Loucy (cell line): ENCODE measurements at regions not wholly inside any gene's neighbourhood (a gene's known extent, or its start where the extent isn't known, plus 50 kb on each side); places are given as distances from the start of the nearest gene placed in this dataset.
"Not testable (repeated sequence)": the region's sequence is repeated elsewhere in the genome, so short reads cannot be mapped to it uniquely, and the experiment has no call there.

ENCODE experiments used
- H2AFZ ChIP-seq: fragments of 200-600 bp; sonication (generic); 2 replicates; pipeline ENCODE4 v1.6.0; 2016; ENCODE audit warnings: antibody characterized with exemption, mild to moderate bottlenecking, low read length, moderate library complexity
- H3F3A ChIP-seq: fragments of 200-600 bp; 2 replicates; pipeline ENCODE4 v1.6.0; 2016; ENCODE audit warnings: antibody characterized with exemption, low read depth, mild to moderate bottlenecking
- H3K27me3 ChIP-seq: fragments of 200-600 bp; sonication (generic); 2 replicates; pipeline ENCODE4 v1.6.1; 2014; ENCODE audit warnings: low read length, mild to moderate bottlenecking; ENCODE audit not compliant: insufficient read depth, poor library complexity, severe bottlenecking
- H3K36me3 ChIP-seq: fragments of 200-600 bp; sonication (generic); 2 replicates; pipeline ENCODE4 v1.6.1; 2016; ENCODE audit warnings: low read length; ENCODE audit not compliant: insufficient read depth
- H3K4me1 ChIP-seq: fragments of 200-600 bp; sonication (generic); 2 replicates; pipeline ENCODE4 v1.5.1; 2014; ENCODE audit warnings: low read length, mild to moderate bottlenecking; ENCODE audit not compliant: insufficient read depth, poor library complexity, severe bottlenecking
- H3K4me2 ChIP-seq: fragments of 200-600 bp; sonication (generic); 2 replicates; pipeline ENCODE4 v1.6.0; 2014; ENCODE audit warnings: antibody characterized with exemption, low read length, low read depth, mild to moderate bottlenecking; ENCODE audit not compliant: poor library complexity, severe bottlenecking
- H3K4me3 ChIP-seq: fragments of 200-600 bp; sonication (generic); 2 replicates; pipeline ENCODE4 v1.5.1; 2014; ENCODE audit warnings: low read length, mild to moderate bottlenecking, mixed read lengths; ENCODE audit not compliant: poor library complexity, severe bottlenecking
- H3K79me2 ChIP-seq: fragments of 200-600 bp; sonication (generic); 2 replicates; pipeline ENCODE4 v1.6.1; 2014; ENCODE audit warnings: low read length; ENCODE audit not compliant: insufficient read depth
- H3K9ac ChIP-seq: fragments of 200-600 bp; sonication (generic); 2 replicates; pipeline ENCODE4 v1.6.0; 2014; ENCODE audit warnings: mild to moderate bottlenecking, low read depth, low read length, moderate library complexity; ENCODE audit not compliant: poor library complexity, severe bottlenecking
- H3K9me2 ChIP-seq: fragments of 200-600 bp; sonication (generic); replicated peaks from 2 replicates; pipeline ENCODE4 v1.6.1; 2016; ENCODE audit warnings: low read depth, low read length, mixed read lengths
- H3K9me3 ChIP-seq: fragments of 200-600 bp; sonication (generic); 2 replicates; pipeline ENCODE4 v1.6.1; 2014; ENCODE audit warnings: mild to moderate bottlenecking, antibody characterized with exemption, low read length, low read depth; ENCODE audit not compliant: insufficient read depth
- H4K20me1 ChIP-seq: fragments of 200-600 bp; sonication (generic); 2 replicates; pipeline ENCODE4 v1.6.0; 2014; ENCODE audit warnings: antibody characterized with exemption, low read length, mild to moderate bottlenecking; ENCODE audit not compliant: insufficient read depth, poor library complexity, severe bottlenecking
- CTCF ChIP-seq: fragments of 200-600 bp; sonication (generic); conservative IDR thresholded peaks from 2 replicates; pipeline ENCODE4 v1.5.1; 2014; ENCODE audit warnings: mild to moderate bottlenecking, antibody characterized with exemption, low read length
- EZH2phosphoT487 ChIP-seq: fragments of 200-600 bp; IDR thresholded peaks from 2 replicates; pipeline ENCODE4 v1.6.1; 2018; ENCODE audit warnings: antibody characterized with exemption, mild to moderate bottlenecking, moderate library complexity, borderline replicate concordance

- H4K20me1 ChIP-seq = no peaks in the 10 kb centered on the region
- H3F3A ChIP-seq = no peaks in the 10 kb centered on the region
- no peaks in the 10 kb centered on the region for H3K4me1 ChIP-seq
- H3K4me3 ChIP-seq = no peak overlapping the region
- no peaks in the 10 kb centered on the region for H3K79me2 ChIP-seq
- no peaks in the 10 kb centered on the region for H3K9me2 ChIP-seq
- H3K4me2 ChIP-seq = no peak overlapping the region
- no peaks in the 10 kb centered on the region for H3K27me3 ChIP-seq
- H3K9ac ChIP-seq = no peak overlapping the region
- H3K9me3 ChIP-seq = no peaks in the 10 kb centered on the region
- TF ChIP-seq EZH2phosphoT487 (no peak), CTCF (no peak)
- H2AFZ ChIP-seq = no peak overlapping the region
- H3K36me3 ChIP-seq = no peaks in the 10 kb centered on the region
Observed at GRCh38 chrX:554271-554670, 76.3 kb upstream of the SHOX start.

GRCh38 chrX:555725-556666 is 74.6 kb upstream of the SHOX start:
- no peaks in the 10 kb centered on the region for H3K79me2 ChIP-seq
- no peak overlapping the region for H3K4me2 ChIP-seq
- no peak overlapping the region for H3K4me3 ChIP-seq
- no peaks in the 10 kb centered on the region for H3K9me2 ChIP-seq
- no peaks in the 10 kb centered on the region for H3F3A ChIP-seq
- no peak overlapping the region for H3K9ac ChIP-seq
- no peaks in the 10 kb centered on the region for H3K9me3 ChIP-seq
- TF ChIP-seq CTCF = no peak
- TF ChIP-seq EZH2phosphoT487 = no peak
- no peaks in the 10 kb centered on the region for H4K20me1 ChIP-seq
- H2AFZ ChIP-seq = no peak overlapping the region
- no peaks in the 10 kb centered on the region for H3K4me1 ChIP-seq
- no peaks in the 10 kb centered on the region for H3K36me3 ChIP-seq
- no peaks in the 10 kb centered on the region for H3K27me3 ChIP-seq

GRCh38 chrX:557601-558000 is 73.0 kb upstream of the SHOX start:
- H3K36me3 ChIP-seq, H4K20me1 ChIP-seq, H3K9me2 ChIP-seq, H2AFZ ChIP-seq, H3K79me2 ChIP-seq, H3F3A ChIP-seq, H3K9ac ChIP-seq, H3K27me3 ChIP-seq, H3K4me2 ChIP-seq, H3K9me3 ChIP-seq, H3K4me3 ChIP-seq, H3K4me1 ChIP-seq: not testable (repeated sequence)

GRCh38 chrX:559282-559681 is 71.3 kb upstream of the SHOX start:
- not testable (repeated sequence) for H4K20me1 ChIP-seq, H3K9me3 ChIP-seq, H3K9ac ChIP-seq, H3F3A ChIP-seq, H3K4me3 ChIP-seq, H3K9me2 ChIP-seq, H3K27me3 ChIP-seq, H3K4me1 ChIP-seq, H2AFZ ChIP-seq, H3K36me3 ChIP-seq, H3K79me2 ChIP-seq, H3K4me2 ChIP-seq
